NCI-H1105 (cell line): ENCODE measurements at regions not wholly inside any gene's neighbourhood (a gene's known extent, or its start where the extent isn't known, plus 50 kb on each side); places are given as distances from the start of the nearest gene placed in this dataset.

Experiments used
- DNase-seq: peaks from one replicate; lab custom pipeline; 2025; lab: John Stamatoyannopoulos, UW

- DNase-seq, result no peak
Observed at GRCh38 chr16:73304008-73304774, 256.3 kb upstream of the ZFHX3 start.

DNA sequence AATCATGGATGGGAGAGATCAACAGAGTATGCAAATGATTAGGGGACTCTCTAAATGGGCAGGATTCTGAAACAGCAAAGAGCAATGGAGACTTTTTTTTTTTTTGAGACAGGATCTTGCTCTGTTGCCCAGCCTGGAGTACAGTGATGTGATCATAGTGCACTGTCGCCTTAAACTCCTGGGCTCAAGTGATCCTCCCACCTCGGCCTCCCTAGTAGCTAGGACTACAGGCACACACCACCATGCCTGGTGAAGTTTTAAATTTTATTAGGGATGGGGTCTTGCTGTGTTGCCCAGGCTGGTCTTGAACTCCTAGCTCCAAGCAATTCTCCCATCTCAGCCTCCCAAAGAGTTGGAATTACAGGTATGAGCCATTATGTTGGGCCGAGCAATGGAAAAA lies 255.0 kb upstream of the ZFHX3 start:
- DNase-seq, result no peak

DNA sequence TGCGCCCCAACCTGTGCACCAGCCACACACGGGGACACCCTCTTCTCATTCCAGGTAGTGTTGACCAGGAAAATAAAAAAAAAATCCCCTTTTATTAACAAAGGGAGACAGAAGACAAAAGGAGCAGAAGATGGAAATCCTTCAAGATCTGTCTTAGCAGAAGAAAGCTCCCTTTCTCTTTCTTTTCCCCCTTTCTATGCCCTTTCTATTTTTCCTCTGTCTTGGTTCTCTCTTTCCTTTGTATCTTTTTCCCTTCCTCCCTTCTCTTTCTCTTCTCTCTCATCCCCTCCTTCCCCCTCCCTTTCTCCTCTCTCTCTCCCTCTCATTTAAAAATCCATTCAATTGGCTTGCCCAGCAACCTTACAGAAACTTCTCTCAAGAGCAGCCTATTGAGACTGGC lies 254.1 kb upstream of the ZFHX3 start:
- no peak for DNase-seq

GRCh38 chr16:73299346-73299745 lies 251.4 kb upstream of the ZFHX3 start:
- DNase-seq, result no peak

DNA sequence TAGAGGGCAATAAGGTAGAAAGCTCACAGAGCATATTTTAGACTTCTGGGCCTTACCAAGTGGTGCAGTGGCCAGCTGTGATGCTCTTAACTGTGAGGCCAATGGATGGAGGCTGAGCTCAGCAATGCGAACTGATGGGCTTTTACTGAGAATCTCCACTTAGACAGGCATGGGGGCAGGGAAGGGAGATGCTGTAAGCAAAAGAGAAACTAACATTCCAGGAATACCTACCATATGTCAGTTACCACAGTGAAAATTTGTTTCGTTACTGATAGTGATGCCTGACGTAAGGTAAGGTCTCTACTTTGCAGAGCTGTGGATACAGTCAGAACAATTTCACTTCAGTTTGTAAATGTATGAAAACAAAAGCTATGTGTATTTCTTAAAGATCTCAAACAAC lies 250.6 kb upstream of the ZFHX3 start:
- DNase-seq, result no peak

DNA sequence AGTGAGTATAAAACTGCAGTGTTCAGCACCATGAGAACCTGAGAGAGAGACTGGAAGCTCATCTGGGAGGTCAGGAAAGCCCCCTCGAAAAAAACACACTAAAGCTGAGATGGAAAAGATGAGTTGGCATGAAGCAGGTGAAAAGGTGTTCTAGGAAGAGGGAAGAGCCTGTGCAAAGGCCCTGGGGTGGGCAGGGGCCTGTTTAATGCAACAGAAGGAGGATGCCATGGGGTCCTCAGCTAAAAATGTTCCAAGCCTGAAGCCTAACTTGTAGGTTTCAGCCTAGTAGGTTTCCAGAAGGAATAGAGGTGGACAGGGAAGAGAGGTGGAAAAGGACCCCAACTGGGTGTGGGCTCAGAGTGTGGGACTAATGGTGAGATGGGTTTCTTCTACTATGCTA lies 242.3 kb upstream of the ZFHX3 start:
- DNase-seq, result no peak

DNA sequence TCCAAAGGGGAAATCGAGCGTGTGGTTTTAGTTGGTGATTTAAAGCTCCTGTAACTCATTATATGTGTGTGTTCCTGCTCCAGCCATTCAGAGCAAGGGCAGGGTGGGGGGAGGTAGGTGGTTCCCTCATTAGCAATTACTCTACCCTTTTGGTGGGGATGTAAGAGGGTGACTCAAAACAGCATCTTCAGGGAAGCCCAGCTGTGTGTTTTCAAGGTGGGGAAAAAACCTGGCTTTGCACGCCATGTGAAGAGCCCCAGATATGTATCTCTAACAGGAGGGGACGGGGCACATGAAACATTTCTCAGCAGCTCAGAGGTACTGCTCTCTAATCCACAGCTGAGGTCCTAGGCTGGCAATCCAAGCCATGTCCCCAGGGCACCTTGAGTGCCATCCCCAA lies 241.3 kb upstream of the ZFHX3 start:
- no peak for DNase-seq

GRCh38 chr16:73288520-73288919 lies 240.6 kb upstream of the ZFHX3 start:
- DNase-seq, result no peak

- DNase-seq, result no peak
Observed at GRCh38 chr16:73287859-73288405, 240.0 kb upstream of the ZFHX3 start.

- no peak for DNase-seq
Observed at GRCh38 chr16:73286346-73287267, 238.7 kb upstream of the ZFHX3 start.

DNA sequence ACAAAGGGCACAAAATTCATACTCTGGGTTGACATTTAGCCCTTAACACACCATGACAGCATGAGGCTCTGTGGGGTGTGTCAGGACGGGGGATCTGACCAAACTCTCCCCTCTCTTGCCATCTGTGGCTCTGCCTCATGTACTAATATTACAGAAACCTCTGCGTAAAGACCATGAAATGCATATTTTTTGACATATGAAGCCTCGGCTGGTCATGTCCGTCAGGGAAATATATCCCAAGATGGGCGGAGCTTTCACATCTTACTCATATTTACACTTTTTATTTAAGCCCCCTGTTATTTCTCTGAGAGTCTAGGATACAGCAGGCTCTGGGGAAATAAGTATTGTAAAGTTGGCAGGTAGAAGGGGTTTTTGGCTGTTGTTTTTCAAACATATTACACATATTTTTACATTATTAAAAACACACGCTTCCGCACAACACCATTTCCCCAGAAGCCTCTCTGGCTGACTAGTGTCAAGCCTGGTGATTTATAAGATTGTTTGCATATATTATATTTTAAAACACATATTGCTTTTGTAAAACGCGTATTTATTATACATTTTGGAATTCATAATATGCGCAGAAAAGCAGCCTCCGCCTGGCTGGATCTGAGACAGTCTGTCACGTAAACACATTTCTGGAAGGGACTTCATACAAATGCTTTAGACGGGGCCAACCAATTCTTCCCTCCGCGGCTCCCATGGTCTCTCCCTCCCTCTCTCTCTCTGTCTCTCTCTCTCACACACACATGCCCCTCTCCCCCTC lies 237.7 kb upstream of the ZFHX3 start:
- DNase-seq, result no peak

DNA sequence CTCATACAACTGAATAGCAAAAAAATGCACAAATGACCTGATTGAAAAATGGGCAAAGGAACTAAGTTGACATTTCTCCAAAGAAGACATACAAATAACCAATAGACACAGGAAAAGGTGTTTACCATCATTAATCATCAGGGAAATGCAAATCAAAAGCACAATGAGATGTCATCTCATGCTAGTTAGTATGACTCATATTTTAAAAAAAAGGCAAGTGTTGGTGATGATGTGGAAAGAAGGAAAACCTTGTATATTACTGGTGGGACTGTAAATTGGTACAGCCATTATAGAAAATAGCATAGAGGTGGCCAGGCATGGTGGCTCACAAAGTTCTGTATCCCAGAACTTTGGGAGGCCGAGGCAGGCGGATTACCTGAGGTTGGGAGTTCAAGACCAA lies 232.5 kb upstream of the ZFHX3 start:
- no peak for DNase-seq

DNA sequence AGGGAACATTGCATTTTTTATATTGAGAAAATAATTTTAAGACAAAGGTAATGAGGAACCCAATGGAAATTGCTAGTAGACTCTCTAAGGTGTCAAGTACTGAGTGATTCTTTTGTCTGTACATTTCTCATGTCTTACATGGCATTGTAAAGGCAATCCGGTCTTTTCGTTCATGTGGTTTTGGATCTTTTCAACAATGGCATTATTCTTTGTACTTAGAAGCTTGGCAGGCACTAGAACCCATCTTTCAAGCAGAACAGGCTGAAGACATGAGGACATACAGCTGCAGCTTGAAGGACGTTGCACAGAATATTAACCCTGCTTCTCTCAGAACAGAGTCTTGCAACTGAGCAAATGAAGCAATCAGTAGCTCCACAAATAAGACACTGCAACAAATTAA lies 231.5 kb upstream of the ZFHX3 start:
- no peak for DNase-seq

DNA sequence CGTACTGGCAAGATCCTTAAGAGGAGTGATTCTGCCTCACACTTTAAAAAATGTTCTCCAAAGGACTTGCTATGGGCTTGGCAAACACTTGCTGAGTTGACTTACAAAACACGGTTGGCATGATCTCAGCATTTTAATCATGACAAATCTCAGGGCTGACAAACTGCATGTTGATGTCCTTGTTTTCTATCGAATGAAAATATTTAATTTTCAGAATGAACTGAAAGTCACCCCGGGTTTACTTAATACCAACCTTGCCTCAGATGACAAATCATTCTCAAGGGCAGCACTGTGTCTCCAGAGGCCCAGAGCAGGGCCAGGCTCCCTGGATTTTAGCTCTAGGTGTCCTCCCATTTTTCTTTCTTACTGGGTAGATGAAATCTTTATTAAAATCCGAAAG lies 229.1 kb upstream of the ZFHX3 start:
- DNase-seq, result no peak

- no peak for DNase-seq
Observed at GRCh38 chr16:73275448-73275847, 227.5 kb upstream of the ZFHX3 start.

DNA sequence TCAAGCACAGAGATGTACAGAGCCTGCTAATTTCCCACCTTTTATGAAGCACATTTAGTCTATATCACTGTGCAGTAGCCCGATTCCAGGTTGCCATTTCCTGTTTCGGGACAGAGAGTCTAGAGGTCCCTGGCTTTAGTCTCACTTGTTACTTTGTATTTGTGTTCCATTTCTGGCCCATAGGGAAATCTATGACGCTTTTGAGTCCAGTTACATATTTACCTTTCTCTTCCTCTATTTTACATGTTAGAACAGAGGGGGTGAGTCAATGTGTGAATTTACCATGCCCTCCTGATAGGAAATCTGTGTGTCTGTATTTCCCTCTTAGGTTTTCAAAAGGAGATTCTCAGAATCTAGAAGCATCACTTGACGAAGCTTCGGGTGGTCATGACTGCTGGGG lies 227.1 kb upstream of the ZFHX3 start:
- DNase-seq, result no peak

- DNase-seq, result no peak
Observed at GRCh38 chr16:73274140-73274539, 226.2 kb upstream of the ZFHX3 start.

DNA sequence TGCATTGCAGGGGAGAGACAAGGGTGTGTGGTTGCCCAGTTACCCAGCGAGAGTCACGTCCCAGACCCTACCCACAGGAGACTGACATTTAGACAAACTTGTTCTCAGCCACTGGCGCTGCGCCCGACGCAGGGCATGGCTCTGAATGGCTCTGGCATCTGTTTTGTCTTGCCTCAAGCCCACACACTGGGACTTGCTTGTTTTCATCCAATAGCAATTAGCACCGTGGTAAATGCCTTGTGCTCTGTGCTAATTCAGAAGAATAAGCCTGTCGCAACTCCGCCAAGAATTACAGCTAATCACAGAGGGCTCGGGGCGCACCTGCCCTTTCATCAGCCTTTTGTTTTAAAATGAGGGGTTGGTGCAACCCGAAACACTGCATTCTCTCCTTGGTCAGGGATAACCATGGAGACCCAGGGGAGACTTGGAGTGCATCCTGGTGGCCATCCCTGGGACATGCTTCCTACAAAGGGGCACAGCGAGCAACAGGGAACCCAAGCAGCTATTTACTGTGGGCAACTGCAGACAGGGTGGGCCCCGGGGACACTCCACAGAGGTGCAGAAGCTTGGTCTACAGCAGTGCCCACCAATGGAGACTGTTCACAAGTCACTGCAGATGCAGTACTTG lies 220.6 kb upstream of the ZFHX3 start:
- DNase-seq, result peak; percentile 79

DNA sequence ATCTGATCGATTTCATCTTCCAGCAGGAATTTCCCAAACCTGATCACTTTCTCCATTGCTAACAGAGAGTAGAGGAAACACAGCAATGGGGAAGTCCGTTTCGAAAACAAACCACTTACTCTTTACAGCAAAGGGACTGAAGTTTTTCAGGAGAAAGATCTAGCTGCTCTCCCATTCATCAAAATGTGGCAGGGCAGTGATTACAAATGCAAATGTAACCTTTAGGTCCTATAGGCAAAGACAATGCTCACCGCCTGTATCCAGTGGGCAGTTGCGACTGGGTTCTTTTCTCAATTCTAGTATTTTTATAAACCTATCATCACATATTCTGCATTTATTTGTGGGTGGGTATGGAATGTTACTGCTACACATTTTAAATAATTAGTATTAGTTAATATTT lies 218.0 kb upstream of the ZFHX3 start:
- DNase-seq, result no peak

DNA sequence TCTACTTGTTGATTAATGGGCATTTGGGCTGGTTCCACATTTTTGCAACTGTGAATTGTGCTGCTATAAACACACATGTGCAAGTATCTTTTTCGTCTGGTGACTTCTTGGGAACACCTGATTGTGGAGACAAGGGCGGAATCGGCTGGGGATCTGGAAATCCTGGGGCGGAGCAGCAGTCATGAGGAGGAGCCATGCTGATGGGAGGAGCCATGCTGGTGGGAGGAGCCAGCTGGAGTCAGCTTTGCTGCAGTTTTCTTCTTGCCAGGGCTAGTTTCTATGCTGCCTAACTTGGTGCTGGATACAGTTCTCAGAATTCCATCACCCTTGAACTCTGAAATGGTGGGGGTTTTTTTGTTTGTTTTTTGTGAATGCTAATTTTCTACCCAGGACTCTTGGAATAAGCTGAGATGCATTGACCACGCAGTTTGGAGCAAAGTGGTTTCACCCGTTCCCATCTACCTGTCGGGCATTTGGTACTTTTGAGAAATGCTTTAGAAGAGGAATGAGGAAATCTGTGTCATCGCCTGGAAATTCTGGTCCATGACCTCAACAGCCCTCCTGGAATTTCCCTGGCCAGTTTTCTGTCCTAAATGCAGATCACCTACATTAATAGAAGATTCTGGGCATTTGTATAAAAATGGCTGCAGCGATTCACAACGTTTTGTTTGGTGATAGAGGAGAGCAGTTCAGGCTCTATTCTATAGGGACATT lies 217.4 kb upstream of the ZFHX3 start:
- DNase-seq, result no peak

DNA sequence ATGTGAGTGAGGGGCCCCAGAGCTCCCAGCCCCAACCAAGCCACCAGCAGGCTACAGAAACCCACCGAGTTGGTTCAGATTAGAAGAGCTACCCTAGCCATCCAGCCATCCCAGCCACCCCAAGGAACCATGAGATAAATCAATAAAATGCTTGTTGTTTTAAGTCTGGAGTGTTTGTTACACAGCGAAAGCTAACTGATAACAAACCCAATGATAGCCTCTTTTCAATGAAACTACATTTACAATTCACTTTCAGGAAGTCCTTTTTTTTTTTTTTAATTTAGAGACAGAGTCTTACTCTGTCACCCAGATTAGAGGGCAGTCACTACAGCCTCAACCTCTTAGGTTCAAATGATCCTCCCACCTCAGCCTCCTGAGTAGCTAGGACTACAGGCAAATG lies 215.0 kb upstream of the ZFHX3 start:
- no peak for DNase-seq
